Ectodermal cell (in vitro differentiated cells): ENCODE measurements at regions not wholly inside any gene's neighbourhood (a gene's known extent, or its start where the extent isn't known, plus 50 kb on each side); places are given as distances from the start of the nearest gene placed in this dataset.
A peak's percentile ranks its signal among the peaks of the same experiment; 100 is the strongest.

Experiments used
- H3K27ac ChIP-seq: 2 replicates; pipeline ENCODE4 v1.7.0; 2013; ENCODE audit warnings: mild to moderate bottlenecking, low read depth, low read length; ENCODE audit not compliant: insufficient read depth, poor library complexity, severe bottlenecking
- H3K27me3 ChIP-seq: 2 replicates; pipeline ENCODE4 v1.7.0; 2013; ENCODE audit warnings: mild to moderate bottlenecking, low read length; ENCODE audit not compliant: insufficient read depth, control insufficient read depth, poor library complexity, severe bottlenecking
- H3K36me3 ChIP-seq: one replicate; pipeline ENCODE4 v1.7.0; 2013; ENCODE audit warnings: low read length; ENCODE audit not compliant: control insufficient read depth, insufficient read depth
- H3K4me1 ChIP-seq: one replicate; pipeline ENCODE4 v1.7.0; 2013; ENCODE audit warnings: low read length; ENCODE audit not compliant: control insufficient read depth, insufficient read depth
- H3K4me3 ChIP-seq: 2 replicates; pipeline ENCODE4 v1.7.0; 2013; ENCODE audit warnings: low read depth, low read length, control low read depth; ENCODE audit not compliant: insufficient read depth
- H3K9me3 ChIP-seq: 2 replicates; pipeline ENCODE4 v1.7.0; 2013; ENCODE audit warnings: mild to moderate bottlenecking, low read length, moderate library complexity; ENCODE audit not compliant: control insufficient read depth
- WGBS, 2 experiments: methylation state at CpG; one replicate each; pipeline ENCODE4 v1.1.7; 2013; ENCODE audit warnings: missing lambda C conversion rate in 2 of 2; 5-methylcytosine and 5-hydroxymethylcytosine counted together

DNA sequence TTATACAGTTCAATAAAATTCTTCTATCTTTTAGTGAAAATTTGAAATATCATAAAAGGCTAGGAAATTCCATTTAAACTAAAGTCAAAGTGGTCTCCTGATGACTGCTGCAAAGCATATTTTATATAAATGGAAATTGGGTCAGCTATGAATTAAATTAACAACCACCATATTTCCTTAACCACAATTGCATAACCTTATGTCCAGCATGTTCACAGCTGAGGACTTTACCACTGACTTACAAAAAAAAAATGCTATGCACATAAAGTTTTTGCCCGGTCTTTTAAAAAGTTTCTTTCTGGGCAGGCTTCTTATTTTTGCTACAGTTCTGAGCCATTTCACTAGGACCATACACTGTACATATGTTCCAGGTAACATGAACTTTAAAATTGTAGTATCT is 208.6 kb upstream of the RGMB start:
- H3K36me3 ChIP-seq, result no peaks in the 10 kb centered on the region
- no peaks in the 10 kb centered on the region for H3K27me3 ChIP-seq
- no peak overlapping the region for H3K4me3 ChIP-seq
- H3K4me1 ChIP-seq, result no peaks in the 10 kb centered on the region
- no peaks in the 10 kb centered on the region for H3K9me3 ChIP-seq
- no peak overlapping the region for H3K27ac ChIP-seq
- 96 to 100% methylated on average over 1 of the region's 1 CpG for WGBS, 2 experiments

DNA sequence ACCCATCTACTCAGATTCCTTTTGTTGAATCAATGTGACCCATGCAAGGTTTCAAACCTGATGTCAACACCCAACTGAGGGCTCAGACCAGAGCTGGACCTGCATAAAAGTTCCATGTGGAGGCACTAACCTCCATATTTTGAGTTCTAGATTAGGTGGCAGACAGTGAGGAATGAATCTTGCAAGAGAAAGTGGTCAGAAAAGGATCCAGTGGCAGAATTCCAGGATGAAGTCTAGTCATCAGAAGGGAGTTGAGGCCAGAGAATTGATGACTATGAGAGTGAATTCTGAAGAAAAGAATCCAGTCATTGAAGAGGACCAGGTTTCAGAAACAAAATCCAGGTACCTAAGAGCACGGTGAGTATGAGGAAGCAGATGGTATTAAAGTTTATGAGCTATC is 205.1 kb upstream of the RGMB start:
- WGBS, 2 experiments, result 95 to 98% methylated on average over 1 of the region's 1 CpG
- no peak overlapping the region for H3K27ac ChIP-seq
- H3K36me3 ChIP-seq, result no peaks in the 10 kb centered on the region
- H3K4me1 ChIP-seq, result no peaks in the 10 kb centered on the region
- H3K9me3 ChIP-seq, result no peaks in the 10 kb centered on the region
- no peak overlapping the region for H3K4me3 ChIP-seq
- no peaks in the 10 kb centered on the region for H3K27me3 ChIP-seq

- H3K27me3 ChIP-seq, result no peaks in the 10 kb centered on the region
- H3K4me1 ChIP-seq, result no peaks in the 10 kb centered on the region
- no peaks in the 10 kb centered on the region for H3K36me3 ChIP-seq
- 93% methylated on average over 4 of the region's 4 CpGs for WGBS, 2 experiments
- H3K27ac ChIP-seq, result no peak overlapping the region
- no peak overlapping the region for H3K4me3 ChIP-seq
- no peaks in the 10 kb centered on the region for H3K9me3 ChIP-seq
Measured at GRCh38 chr5:98569288-98569687, 204.2 kb upstream of the RGMB start.

- WGBS, 2 experiments, result 100% methylated on average over 1 of the region's 1 CpG; no CpG with 5 or more reads in 1 of the 2 experiments
- H3K27ac ChIP-seq, result no peak overlapping the region
- no peaks in the 10 kb centered on the region for H3K9me3 ChIP-seq
- no peaks in the 10 kb centered on the region for H3K4me1 ChIP-seq
- no peaks in the 10 kb centered on the region for H3K36me3 ChIP-seq
- H3K4me3 ChIP-seq, result no peak overlapping the region
- H3K27me3 ChIP-seq, result no peaks in the 10 kb centered on the region
Measured at GRCh38 chr5:98570010-98570409, 203.5 kb upstream of the RGMB start.

GRCh38 chr5:98570661-98571191 is 202.7 kb upstream of the RGMB start:
- peak overlapping the region; percentile 68 for H3K27ac ChIP-seq
- H3K36me3 ChIP-seq, result no peaks in the 10 kb centered on the region
- H3K9me3 ChIP-seq, result no peaks in the 10 kb centered on the region
- WGBS, 2 experiments, result 65 to 80% methylated on average over 1 of the region's 1 CpG
- no peak overlapping the region for H3K4me3 ChIP-seq
- no peaks in the 10 kb centered on the region for H3K4me1 ChIP-seq
- no peaks in the 10 kb centered on the region for H3K27me3 ChIP-seq

GRCh38 chr5:98573834-98574320 is 199.6 kb upstream of the RGMB start:
- no peaks in the 10 kb centered on the region for H3K9me3 ChIP-seq
- H3K4me1 ChIP-seq, result no peaks in the 10 kb centered on the region
- H3K27ac ChIP-seq, result no peak overlapping the region
- WGBS, 2 experiments, result 93 to 95% methylated on average over 2 to 4 of the region's 4 CpGs
- H3K36me3 ChIP-seq, result no peaks in the 10 kb centered on the region
- H3K27me3 ChIP-seq, result no peaks in the 10 kb centered on the region
- no peak overlapping the region for H3K4me3 ChIP-seq

DNA sequence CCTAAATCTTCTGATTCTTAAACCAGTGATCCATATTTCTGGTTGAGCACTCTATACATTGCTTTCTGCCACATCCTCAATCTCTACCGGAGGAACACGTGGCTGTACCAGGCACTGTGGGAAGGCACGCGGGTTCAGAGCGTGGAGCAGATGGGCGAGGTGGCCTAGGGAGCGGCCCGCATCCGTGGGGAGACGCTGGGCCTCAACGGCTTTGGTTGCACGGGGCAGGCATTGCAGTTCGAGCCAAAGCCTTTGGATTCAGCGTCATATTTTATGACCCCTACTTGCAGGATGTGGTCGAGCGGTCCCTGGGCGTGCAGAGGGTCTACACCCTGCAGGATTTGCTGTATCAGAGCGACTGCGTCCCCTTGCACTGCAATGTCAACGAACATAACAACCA is 197.2 kb upstream of the RGMB start:
- no peaks in the 10 kb centered on the region for H3K36me3 ChIP-seq

DNA sequence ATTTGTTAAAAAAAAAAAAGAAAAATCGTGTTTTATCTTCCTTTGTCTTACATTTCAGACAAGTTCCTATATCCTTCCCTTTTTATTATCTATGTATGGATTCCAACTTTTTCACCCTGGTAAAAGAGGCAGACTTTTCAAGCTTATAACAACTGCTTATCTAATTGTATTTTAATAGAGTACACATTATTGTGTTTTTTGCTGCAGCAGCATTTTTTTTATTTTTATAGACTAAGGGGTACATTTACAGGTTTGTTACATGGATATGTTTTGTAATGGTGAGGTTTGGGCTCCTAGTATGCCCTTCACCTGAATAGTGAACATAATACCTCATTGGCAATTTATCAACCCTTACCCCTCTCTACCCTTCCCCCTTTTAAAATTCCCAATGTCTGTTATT is 195.0 kb upstream of the RGMB start:
- Histone ChIP-seq H3K27ac (no peak overlapping the region), H3K27me3 (no peaks in the 10 kb centered on the region), H3K36me3 (no peaks in the 10 kb centered on the region), H3K4me1 (no peaks in the 10 kb centered on the region), H3K9me3 (no peaks in the 10 kb centered on the region), H3K4me3 (no peak overlapping the region)
- WGBS, 2 experiments, result 89% methylated on average over 1 of the region's 1 CpG; no CpG with 5 or more reads in 1 of the 2 experiments

More for the DNA sequence above, 197.2 kb upstream of the RGMB start:
- H3K9me3 ChIP-seq, result no peaks in the 10 kb centered on the region
- H3K27ac ChIP-seq, result no peak overlapping the region
- H3K4me1 ChIP-seq, result no peaks in the 10 kb centered on the region
- no peak overlapping the region for H3K4me3 ChIP-seq
- H3K27me3 ChIP-seq, result no peaks in the 10 kb centered on the region
- 90 to 92% methylated on average over 20 of the region's 20 CpGs for WGBS, 2 experiments

DNA sequence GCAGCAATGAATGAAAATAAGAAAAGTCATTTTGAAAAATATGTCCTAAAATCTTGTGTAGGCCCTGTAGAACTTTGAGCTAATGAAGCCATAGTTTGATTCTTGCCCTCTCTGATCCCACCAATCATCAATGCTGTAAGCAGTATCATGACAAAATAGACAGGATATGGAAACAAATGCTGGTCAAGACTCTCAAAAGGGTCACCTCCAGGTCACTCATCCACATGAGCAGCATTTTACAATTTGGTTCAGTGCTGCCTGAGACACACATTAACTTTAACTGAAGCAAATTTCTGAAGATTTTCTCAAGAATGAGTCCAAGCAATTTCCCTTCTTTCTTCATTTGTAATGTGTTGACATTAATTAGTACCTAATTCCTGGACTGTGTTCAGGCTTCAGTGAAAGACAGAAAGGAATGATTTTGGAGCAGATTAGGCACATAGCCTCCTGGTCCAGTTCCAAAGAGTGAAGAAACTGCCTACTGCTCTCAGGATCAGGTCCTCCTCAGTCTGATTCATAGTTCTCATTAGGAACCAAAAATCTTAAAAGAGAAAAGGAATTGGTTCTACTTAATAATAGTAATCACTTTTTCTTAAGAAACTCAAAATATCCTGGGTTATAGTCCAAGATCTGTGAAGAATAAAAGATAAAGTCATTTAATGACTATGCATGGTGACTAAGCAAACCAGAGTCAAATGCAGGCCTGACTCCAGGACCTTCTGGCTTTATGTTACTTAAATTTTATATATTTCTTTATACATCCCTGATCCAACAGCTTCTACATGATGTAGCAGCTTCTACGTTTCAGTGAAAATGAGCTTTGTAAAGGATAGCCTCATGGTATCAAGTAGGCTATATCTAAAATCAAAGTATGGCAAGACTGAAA is 192.1 kb upstream of the RGMB start:
- no peaks in the 10 kb centered on the region for H3K9me3 ChIP-seq
- no peak overlapping the region for H3K4me3 ChIP-seq
- H3K36me3 ChIP-seq, result no peaks in the 10 kb centered on the region
- no peaks in the 10 kb centered on the region for H3K4me1 ChIP-seq
- no peaks in the 10 kb centered on the region for H3K27me3 ChIP-seq
- H3K27ac ChIP-seq, result no peak overlapping the region
- WGBS, 2 experiments, result 92% methylated on average over 1 of the region's 1 CpG

DNA sequence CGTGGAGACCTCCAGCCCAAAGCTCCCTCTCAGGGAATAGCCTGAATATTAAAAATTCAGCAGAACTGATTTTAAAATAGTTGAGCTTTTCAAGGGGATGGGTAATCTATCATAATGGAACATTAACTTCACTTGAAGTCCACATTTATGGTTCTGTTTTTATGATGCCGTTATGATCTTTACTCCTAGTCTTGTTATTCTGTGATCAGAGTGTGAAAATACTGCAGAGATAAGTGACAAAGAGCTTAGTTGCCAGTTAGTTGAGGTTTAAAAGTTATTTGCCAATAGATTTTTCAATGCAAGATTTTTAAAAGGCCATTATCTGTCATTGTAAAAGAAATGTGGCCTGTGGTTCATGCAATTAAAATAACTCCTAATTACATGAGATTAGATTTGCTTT is 189.9 kb upstream of the RGMB start:
- Histone ChIP-seq H3K9me3 (no peaks in the 10 kb centered on the region), H3K4me1 (no peaks in the 10 kb centered on the region), H3K27me3 (no peaks in the 10 kb centered on the region), H3K27ac (no peak overlapping the region), H3K4me3 (no peak overlapping the region), H3K36me3 (no peaks in the 10 kb centered on the region)
- 93 to 98% methylated on average over 2 of the region's 2 CpGs for WGBS, 2 experiments
